ENCODE measurements at regions not wholly inside any gene's neighbourhood (a gene's known extent, or its start where the extent isn't known, plus 50 kb on each side); places are given as distances from the start of the nearest gene placed in this dataset.

DNA sequence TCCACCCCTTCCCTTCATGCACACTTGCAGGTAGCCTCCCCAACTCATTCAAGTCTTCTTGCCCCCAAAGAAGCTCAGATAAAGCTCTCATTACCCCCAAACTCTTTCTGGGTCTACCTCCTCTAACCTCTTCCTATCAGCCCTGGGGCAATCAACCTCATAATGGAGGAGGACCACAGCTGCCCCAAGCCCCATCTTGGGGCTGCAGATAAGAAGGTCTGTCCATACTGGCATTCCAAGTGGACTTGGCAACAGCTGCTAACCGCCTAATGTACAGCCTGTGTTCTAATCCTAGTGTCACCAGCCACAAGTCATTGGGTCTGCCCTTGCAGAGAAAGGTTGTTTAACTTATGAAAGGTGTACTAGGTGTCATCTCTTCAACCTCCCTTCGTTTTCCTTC is 107.4 kb upstream of the ADGRF1 start:
- no peak for DNase-seq

DNA sequence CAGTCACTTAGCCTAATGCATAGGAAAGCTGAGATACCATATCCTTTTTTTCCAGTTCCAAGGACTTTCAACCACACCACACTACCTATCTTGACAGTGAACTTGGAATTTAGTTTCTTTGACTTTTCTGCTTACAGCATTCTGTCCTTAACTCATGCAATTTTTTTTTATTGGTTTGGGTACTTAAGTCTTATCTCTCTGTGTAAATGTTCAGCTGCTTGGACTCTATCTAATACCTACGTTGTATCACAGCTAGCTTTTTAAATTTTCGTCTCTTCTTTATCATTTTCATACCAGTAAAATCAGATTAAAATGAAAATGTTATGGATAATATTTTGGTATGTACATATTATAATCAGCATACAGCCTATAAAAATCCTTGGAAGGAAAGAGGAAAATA is 106.9 kb upstream of the ADGRF1 start:
- DNase-seq: no peak

DNA sequence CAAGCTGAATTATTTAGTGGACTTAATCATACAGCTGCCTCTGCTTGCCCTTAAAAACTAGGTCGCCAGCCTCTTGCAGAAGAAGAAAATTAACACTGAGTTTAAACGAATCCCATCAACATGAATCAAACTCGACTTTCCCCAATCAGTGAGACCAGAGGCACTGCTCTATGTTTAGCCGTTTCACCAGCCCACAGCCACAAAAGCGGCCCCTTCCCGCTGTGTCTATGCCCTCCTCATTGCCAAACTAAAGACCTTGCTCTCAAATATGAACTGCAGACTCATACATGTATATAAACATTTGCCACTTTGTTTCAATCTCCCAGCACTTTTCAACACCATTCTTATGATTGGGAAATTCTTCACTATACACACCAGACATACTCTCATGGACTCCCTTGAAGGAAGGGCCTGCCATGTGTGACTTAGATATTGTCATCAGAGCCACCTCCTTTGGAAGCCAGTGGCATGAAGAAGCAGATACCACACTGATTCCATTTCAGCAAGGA is 105.8 kb upstream of the ADGRF1 start:
- DNase-seq: no peak

DNA sequence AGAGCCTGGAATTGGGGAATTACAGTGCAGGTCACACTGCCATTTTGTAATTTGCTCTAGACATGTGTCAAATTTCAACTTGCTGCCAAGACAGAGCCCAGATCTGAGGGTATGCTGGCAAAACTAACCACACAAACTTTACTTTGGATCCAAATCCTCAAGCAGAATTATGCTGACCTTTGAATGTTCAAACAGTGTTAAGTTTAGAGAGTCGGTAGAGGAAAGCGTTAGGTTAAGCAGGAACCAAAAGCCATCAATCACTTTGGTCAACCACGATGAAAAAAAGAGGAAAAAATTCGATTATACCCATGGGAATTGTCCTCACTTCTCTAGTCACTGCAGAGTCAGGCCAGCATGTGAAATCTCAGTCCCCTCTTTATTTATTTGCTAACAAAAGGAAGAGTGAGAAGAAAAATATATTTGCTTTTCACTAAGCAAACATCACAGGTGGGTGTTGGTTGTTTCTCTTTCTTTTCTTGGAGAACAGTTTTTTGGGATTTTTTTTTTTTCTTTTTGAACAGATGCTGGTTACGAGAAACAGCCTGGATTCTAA is 105.1 kb upstream of the ADGRF1 start:
- DNase-seq: no peak

DNA sequence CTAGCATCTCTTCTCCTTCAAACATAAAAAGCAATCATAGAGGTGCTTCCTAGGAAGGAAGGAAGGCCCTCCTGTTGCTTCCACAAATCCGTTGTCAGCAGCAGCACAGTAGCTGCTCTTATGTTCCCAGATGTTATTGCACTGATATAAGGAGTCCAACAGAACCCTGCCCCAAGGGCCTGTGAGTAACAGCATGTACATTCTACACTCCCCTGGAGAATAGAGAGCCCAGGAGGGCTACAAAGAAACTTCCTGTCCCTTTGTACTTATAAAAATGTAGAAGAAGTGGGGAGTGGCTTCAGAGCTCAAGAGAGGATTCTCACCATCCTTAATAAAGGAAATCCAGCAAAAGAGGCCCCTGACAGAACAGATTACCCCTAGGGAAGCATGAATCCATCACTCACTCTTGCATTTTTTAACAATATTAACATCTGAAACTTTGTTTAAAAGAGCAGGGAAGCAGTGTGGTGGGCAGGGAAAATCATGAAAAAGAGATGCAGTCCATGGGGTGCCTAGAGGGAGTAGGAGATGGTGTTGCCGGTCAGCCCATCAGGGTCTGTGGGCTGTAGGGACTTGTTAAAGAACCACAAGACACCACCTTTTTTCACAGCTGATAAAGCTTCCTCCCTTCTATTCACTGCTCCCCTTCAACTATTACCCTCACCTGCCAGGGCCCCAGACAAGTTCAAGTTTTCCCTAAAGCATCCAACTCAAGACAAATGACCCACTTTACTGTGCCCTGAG is 104.5 kb upstream of the ADGRF1 start:
- peak; percentile 56 for DNase-seq

DNA sequence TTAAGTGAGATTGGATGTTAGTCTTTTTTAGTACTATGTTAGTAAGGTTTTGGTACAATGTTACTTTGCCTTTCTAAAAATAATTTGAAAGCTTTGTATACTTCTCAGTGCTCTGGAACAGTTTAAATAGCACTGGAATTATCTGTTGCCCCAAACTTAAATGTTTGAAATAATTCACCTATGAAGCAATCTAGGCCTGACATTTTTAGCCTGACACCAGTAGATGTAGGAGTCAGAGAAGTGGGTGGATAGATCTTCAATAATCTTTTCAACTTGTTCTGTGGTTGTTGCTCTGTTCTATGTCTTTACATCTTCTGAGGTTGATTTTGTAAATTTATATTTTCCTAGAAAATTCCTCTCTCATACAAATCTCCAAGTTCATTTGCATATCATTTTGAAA is 103.1 kb upstream of the ADGRF1 start:
- DNase-seq: no peak

DNA sequence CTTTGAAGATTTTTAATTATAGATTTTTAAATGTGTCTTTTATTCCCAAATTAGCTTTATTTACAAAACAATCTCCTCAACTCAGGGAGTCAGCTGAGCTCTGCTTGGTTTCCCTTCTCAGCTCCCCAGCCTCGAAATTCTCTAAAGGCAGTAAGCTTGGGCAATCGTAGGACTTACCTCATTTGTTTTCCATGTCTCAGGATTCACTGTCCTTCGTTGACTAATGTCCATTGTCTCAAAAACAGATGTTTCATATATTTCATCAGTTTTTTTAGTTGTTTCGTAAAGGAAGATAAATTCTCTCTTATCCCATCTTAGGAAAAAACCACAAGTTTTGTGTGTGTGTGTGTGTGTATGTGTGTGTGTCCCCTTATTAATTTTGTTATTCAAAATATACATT is 102.2 kb upstream of the ADGRF1 start:
- DNase-seq: peak; percentile 64

DNA sequence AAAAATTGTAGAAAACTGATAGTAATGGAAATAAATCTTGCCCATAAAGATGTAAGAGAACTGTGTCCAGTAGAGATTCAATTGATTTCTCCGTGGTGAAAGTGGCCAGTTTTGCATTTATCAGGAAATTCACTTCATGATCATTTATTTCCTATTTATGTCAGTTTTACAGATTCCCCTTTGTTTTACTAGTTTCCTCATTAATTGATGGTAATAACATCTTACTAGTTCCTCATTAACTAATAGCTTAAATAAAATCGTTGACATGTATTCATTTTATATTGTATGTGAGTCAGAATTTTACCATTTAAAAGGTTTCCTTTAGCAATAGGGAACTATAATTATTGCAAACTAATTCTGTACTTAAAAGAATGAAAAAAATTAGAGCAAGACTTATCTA is 99.8 kb upstream of the ADGRF1 start:
- DNase-seq: no peak

DNA sequence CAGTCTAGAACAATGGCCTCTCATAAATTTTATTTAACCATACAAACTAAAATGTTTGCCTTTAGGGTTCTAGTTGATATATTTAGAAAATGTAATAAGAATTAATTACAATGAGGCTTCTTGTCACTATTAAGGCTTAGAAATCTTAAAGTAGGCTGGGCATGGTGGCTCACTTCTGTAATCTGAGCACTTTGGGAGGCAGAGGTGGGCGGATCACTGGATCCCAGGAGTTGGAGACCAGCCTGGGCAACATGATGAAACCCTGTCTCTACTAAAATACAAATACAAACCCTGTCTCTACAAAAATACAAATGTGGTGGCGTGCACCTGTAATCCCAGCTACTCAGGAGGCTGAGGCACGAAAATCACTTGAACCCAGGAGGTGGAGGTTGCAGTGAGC is 99.0 kb upstream of the ADGRF1 start:
- no peak for DNase-seq

DNA sequence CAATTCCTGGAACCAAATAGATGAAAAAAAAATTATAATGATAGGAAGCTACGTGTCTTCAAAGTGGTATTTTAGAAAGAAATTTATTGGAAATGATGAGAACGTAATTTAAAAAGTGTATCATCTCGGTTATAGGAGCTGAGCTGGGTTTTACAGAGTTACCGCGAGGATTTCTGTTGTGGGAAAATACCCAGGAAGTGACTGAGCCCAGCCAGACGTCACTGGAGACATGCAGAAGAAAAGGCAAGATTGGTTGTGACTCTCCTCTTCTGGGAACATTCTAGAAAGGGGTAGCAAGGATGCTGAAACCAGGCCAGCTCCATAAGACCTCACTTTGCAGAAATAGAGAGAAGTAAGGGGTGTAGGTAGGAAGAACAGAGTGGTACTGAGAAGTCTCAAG is 95.9 kb upstream of the ADGRF1 start:
- DNase-seq: no peak

DNA sequence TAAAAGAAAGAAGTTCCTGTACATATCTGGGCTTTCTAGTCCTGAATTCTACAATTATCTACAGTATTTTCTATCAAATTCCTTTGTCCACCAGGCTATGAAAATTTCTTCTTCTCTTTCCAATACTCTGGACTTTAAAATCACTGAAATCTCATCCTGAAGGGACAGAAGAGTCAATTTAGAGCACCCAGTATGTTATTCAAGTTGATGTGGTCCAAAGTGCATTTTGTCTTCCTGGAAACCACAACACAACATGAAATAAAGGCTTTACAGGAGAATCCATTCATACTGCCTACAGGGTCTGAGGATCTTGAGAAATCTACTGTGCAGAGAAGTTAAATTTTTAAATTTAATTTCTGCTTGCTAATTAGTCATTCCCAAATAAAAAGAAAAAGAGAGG is 94.9 kb upstream of the ADGRF1 start:
- DNase-seq: no peak

DNA sequence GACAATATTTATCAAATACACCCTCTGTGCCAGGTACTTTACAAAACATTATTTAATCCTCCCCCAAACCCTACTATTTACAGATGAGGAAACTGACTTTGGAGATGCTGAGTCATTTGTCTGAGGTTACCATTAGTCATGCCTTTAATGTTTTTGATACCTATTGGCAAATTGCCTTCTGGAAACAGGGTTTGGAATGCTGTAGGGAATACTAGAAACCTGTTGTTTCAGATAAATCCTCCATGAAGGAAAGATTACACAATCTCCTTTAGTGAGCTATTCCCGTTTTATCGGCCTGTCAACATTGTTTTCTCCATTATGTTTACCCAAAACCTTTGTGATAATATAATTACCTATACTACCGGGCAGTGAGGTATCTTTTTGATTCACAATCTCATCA is 93.6 kb upstream of the ADGRF1 start:
- DNase-seq: peak; percentile 94

DNA sequence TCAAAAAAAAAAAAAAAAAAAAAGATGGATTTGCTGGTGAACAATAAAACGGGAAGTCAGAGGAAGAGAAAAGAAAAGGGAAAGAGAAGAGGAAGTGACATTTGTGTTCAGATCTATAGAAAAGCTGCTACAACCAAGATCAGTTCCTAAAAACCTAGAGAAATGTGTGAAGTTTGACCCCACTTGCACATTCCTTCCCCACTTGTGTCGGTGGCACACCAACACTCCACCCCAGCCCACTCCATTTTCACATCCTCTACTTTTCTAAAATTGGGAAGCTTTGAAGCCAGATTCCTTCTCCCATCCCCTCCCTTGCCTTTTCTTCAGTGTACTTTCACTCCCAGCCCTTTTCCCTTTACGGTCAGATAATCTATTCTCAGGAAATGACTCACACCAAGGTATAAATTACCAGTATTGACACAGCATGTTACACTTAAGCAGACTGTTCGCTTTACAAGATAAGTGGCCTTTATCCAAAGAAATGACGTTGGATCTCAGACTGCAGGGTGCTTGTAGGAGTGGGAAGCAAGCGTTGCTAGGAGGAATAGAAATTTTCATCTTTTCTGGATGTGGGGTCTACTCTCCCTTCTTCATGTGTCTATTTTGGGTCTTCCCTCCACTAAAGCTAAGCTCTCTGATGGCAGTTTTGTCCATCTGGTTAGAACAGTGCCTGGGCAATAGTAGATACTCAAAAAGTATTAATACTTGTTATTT is 92.5 kb upstream of the ADGRF1 start:
- peak; percentile 93 for DNase-seq

DNA sequence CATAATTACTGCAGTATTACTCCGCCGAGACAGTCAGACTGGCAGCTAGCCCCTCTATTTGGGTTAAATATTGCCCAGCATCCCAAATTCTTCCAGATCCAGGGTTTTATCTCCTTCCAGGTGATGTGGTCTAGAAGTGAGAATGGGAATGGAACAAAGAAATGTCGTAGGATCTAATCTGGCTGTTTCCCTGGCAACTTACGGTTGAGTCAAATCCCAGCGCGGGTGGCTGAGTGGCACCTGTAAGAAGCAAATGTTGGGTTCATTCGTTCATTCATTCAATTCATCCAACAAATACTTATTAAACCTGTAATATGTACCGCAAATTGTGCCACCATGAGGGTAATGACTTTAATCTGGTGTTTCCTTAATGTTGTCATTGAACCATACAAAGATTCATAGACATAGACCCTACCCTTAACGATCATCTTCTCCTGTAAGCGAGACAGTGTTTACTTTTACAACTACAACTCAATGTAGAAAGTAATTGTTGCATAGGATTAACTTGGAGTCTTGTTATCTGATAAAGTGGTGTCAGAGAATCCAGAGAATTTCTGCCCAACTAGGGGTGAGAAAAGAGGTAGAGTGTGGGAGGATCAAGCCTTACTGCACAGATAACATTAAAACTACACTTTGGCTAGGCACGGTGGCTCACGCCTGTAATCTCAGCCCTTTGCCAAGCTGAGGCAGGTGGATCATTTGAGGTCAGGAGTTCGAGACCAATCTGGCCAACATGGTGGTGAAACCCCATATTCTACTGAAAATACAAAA is 91.3 kb upstream of the ADGRF1 start:
- no peak for DNase-seq

DNA sequence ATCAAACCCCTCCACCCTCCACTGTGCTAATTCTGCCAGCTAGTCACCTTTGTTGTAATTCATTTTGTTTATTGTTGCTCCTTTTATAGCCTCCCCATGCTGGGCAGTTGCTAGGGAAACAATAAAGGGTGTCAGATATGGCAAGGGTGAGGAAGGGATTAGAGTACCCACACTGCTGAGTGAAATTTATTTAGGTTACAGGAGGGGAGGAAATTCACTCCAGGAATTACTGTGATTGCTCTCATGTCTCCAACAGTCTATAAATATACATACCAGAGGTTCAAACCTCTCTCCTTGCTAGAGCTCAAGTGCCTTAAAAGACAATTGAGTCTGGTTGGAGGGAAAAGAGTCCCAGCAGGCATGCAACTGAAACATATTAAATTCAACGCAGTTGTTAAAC is 90.6 kb upstream of the ADGRF1 start:
- no peak for DNase-seq

DNA sequence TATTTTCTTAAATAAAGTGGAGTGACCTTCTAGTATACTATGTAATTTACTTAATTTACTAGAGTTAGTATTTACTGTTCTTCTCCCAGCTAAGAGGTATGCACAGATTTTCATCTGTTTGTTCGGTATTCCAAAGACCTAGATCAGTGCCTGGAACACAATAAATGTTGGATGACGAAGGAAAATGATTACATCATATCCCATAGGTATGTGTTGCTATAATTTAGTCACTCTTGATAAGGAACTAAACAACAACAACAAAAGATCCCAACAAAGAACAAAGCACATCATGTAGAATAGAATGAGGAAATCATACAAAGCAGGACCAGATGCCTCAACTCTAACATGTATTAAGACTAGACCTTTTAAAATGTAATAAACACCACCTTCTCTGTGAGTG is 89.6 kb upstream of the ADGRF1 start:
- no peak for DNase-seq

DNA sequence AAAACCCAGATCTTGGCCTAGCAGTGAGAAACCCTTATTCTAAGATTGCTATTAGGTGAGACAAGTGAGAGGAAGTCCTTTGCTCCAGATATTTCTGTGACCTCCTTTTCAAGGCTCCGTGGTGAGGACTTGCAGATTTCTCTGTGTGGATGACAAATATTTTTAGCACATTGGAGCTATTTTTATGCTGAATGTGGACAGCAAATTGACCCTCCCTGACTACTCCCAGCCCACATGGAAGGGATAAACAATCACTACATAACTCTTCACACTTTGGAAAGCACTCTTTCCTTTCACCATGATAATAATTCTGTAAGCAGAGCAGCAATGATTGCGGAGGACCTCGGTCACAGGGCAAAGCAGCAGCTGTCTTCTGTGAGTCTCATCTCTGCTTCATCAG is 88.0 kb upstream of the ADGRF1 start:
- no peak for DNase-seq

DNA sequence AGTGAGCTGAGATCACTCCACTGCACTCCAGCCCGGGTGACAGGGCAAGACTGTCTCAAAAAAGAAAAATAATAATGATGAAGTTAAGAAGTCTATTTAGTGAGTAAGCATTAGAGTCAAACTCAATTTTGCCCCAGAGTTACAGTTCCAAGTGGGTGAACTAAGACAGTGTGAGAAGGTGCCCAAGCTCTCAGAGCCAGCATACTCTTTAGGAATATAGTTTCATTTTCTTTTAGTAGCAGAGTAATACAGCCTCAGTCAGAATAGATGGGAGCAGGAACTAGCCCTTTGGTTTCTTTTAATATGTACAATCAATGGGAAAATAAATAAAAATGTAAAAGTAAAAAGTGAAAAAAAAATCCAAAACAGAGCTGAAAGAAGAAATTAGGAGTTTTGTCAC is 87.0 kb upstream of the ADGRF1 start:
- no peak for DNase-seq

DNA sequence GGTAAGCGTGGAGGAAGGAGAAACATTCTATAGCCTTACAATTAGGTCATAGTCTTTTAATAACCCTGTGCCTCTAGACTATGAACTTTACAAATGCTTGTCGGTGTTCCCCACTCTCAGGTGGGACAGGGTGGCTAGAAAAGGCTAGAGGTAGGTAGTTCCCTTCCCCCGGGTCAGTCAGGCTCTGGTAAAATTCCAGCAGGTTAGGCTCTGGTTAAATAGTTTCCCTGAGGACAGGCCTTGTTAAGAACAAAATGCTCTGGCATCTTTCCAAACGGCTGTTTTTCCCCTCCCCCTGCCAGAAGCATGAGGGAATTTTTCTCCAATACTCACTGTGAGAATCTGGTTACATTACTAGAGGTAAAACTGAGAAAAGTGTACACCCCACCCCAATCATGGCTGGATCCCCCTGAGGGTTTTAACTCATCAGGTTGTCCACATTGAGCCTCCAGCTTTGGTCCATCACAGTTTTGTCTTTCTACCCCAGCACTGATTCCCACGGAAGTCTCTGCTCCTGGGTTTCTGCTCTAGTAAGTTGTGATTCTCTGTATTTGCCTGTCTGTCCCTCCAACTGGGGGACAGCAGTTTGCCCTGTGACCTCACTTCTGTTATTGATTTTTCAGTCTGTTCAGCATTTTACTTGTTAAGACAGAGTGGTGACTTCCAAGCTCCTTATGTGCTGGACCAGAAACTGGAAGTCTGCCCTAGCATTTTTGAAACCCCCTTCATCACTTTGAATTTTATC is 84.7 kb upstream of the ADGRF1 start:
- peak; percentile 60 for DNase-seq

DNA sequence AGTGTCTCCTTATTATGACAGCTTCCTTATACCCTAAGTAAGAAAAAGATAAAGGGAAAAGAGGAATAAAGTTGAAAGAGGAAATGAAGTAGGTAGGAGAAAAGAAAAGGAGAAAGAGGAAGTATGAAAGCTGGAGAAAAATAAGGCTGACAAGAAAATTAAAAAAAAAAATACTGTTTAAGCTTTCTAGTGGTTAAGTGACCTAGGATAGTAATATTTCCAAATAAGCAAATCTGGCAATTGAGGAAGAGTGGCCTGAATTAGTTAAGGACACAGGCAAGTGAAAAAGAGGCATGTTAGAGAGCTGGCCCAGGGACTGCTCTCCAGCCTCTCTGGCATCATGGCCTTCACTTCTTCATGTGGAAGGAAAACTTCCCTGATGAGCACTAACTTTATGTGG is 76.5 kb upstream of the ADGRF1 start:
- no peak for DNase-seq

DNA sequence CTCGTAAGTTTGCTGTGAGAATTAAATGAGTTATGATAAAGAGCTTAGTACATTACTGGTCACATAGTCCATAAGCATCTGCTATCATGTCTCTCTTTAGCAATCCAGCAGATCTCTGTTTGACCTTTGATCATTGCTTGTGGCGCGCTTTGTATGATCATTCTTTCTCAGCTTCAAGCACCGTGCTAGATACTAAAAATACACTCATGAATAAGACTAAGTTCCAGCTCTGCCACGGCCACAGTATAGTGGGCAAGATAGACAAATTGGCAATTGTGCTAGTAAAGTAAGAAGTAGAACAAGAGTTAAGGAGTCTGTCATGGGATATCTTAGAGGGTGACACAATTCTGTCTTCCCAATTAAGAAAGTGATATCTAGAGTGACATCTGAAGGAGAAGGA is 75.2 kb upstream of the ADGRF1 start:
- DNase-seq: no peak

DNA sequence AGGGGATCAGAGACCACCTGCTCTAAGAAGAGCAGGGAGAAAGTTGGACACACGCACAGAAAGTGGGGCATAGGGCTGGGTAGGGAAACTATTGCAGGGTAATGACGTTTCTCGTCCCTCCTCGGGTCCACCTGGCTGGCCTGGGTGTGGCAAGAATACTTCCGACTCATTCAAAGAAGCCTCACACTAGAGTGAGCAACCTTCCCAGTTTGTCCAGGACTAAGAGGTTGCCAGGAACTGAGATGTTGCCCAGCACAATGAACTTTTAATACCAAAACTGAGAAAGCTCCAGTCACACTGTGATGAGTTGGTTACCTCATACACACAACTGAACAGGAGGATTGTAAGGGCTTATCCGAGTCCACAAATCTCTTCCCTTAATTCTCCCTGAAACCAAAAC is 74.5 kb upstream of the ADGRF1 start:
- no peak for DNase-seq

DNA sequence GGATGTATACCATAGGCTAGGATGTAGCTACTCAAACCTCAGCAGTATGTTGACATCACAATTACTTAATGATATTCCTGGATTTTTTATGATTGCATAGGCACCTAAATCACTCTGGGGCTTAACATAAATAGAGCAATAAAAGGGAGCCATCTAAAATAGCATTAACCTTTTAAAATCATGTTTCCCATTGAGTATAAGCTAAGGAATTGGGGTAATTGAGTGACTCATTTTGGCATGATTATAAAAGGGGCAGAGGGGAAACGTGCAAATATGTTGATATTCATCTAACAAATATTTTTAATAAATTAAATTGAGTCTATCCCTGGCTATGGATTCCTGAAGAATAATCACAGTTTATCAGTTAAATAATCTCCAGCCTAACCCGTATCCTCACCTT is 74.0 kb upstream of the ADGRF1 start:
- DNase-seq: peak; percentile 42
